ENCODE measurements at regions not wholly inside any gene's neighbourhood (a gene's known extent, or its start where the extent isn't known, plus 50 kb on each side); places are given as distances from the start of the nearest gene placed in this dataset.

DNA sequence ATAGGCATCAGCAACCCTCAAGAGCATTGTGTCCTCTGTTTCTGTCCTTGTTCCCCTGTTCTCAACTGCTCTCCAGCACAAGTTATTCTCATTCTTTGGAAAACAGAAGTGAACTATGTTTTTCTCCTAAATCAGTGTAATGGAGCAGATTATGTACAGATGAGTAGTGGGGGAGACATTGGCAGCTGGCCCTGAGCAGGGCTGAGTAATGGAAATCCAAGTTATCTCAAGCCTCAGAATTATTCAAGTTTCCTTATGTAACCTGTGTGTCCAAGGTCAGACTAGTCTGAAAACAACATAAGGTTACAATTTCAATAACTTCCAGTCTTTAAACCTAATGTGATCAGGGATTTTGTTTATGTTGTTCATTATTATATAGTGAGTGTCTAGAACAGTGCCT lies 116.1 kb upstream of the FUT8 start:
- DNase-seq (ENCODE audit: low read depth, low spot score) = no peak
- TF ChIP-seq SIN3A (IDR thresholded peaks at IDR 0.05; ENCODE audit: borderline replicate concordance, insufficient read depth, low read depth, low read length) (no peak), CTCF (IDR thresholded peaks at IDR 0.05) (no peak)
- in situ Hi-C loops (cut with HindIII; ENCODE audit: low pct_unique_long_range_greater_than_20kb, low sequenced_read_pairs) = no loop called here
- Histone ChIP-seq H3K27ac (ENCODE audit: low read length) (no peak overlapping the region), H3K4me3 (ENCODE audit: low read depth in 2 of 2, low read length in 2 of 2) (no peak overlapping the region), H3K4me1 (ENCODE audit: control insufficient read depth, insufficient read depth, low read length) (no peaks in the 10 kb centered on the region), H3K27me3 (ENCODE audit: control insufficient read depth, insufficient read depth, low read length) (no peaks in the 10 kb centered on the region), H3K9me3 (ENCODE audit: control insufficient read depth, insufficient read depth, low read depth, low read length) (no peaks in the 10 kb centered on the region), H3K36me3 (ENCODE audit: control insufficient read depth, insufficient read depth, low read length) (no peaks in the 10 kb centered on the region)
- no TSS peak for BruUV-seq (replicated peaks)
- intact Hi-C loops (cut with micrococcal nuclease; ENCODE audit: unreplicated experiment) = no loop called here
- ChIA-PET CTCF (no interaction called here), POLR2A (no interaction called here)
- ATAC-seq = no peak

- ATAC-seq (no peak), DNase-seq (ENCODE audit: low read depth, low spot score) (no peak)
- Histone ChIP-seq H3K36me3 (ENCODE audit: control insufficient read depth, insufficient read depth, low read length) (no peaks in the 10 kb centered on the region), H3K4me3 (ENCODE audit: low read depth in 2 of 2, low read length in 2 of 2) (no peak overlapping the region), H3K27ac (ENCODE audit: low read length) (no peak overlapping the region), H3K27me3 (ENCODE audit: control insufficient read depth, insufficient read depth, low read length) (no peaks in the 10 kb centered on the region), H3K4me1 (ENCODE audit: control insufficient read depth, insufficient read depth, low read length) (no peaks in the 10 kb centered on the region), H3K9me3 (ENCODE audit: control insufficient read depth, insufficient read depth, low read depth, low read length) (no peaks in the 10 kb centered on the region)
- intact Hi-C loops (cut with micrococcal nuclease; ENCODE audit: unreplicated experiment) (no loop called here), in situ Hi-C loops (cut with HindIII; ENCODE audit: low pct_unique_long_range_greater_than_20kb, low sequenced_read_pairs) (no loop called here)
- POLR2A ChIA-PET = no interaction called here
- TF ChIP-seq REST (IDR thresholded peaks at IDR 0.05; ENCODE audit: insufficient read depth in 1 of 2, low read depth in 2 of 2, low read length in 1 of 2) = no peak
- BruUV-seq (replicated peaks) = no TSS peak
- CTCF ChIA-PET = no interaction called here
Measured at GRCh38 chr14:65296876-65297275, 115.7 kb upstream of the FUT8 start.

- intact Hi-C loops (cut with micrococcal nuclease; ENCODE audit: unreplicated experiment) = no loop called here
- in situ Hi-C loops (cut with HindIII; ENCODE audit: low pct_unique_long_range_greater_than_20kb, low sequenced_read_pairs) = no loop called here
Measured at GRCh38 chr14:65297744-65298143, 114.8 kb upstream of the FUT8 start.

More at GRCh38 chr14:65297744-65298143, 114.8 kb upstream of the FUT8 start:
- ATAC-seq = no peak
- ChIA-PET POLR2A (no interaction called here), CTCF (no interaction called here)
- Histone ChIP-seq H3K27ac (ENCODE audit: low read length) (no peak overlapping the region), H3K4me3 (ENCODE audit: low read depth in 2 of 2, low read length in 2 of 2) (no peak overlapping the region), H3K4me1 (ENCODE audit: control insufficient read depth, insufficient read depth, low read length) (no peaks in the 10 kb centered on the region), H3K36me3 (ENCODE audit: control insufficient read depth, insufficient read depth, low read length) (no peaks in the 10 kb centered on the region), H3K9me3 (ENCODE audit: control insufficient read depth, insufficient read depth, low read depth, low read length) (no peaks in the 10 kb centered on the region), H3K27me3 (ENCODE audit: control insufficient read depth, insufficient read depth, low read length) (no peaks in the 10 kb centered on the region)
- TF ChIP-seq CTCF (IDR thresholded peaks at IDR 0.05) = no peak
- no peak for TF ChIP-seq REST (IDR thresholded peaks at IDR 0.05; ENCODE audit: insufficient read depth in 1 of 2, low read depth in 2 of 2, low read length in 1 of 2)
- no peak for TF ChIP-seq TCF7L2 (IDR thresholded peaks at IDR 0.05; ENCODE audit: low read depth, low read length)
- no peak for TF ChIP-seq POLR2AphosphoS5 (IDR thresholded peaks at IDR 0.05; ENCODE audit: low read depth, low read length)
- no peak for TF ChIP-seq SIN3A (IDR thresholded peaks at IDR 0.05; ENCODE audit: borderline replicate concordance, insufficient read depth, low read depth, low read length)
- DNase-seq (ENCODE audit: low read depth, low spot score) = no peak
- no TSS peak for BruUV-seq (replicated peaks)

Measured in Panc1 (cell line).